Bronchial epithelial cell (primary cell): ENCODE measurements at regions not wholly inside any gene's neighbourhood (a gene's known extent, or its start where the extent isn't known, plus 50 kb on each side); places are given as distances from the start of the nearest gene placed in this dataset.

ENCODE experiments used
- DNase-seq: peaks from one replicate; pipeline ENCODE4 v3.0.0-alpha.2; 2010; ENCODE audit warnings: low read depth
- FAIRE-seq: peaks from 2 replicates; lab custom pipeline; 2011; peaks lifted over from hg19 to GRCh38; lab: Jason Lieb, UNC
- H3K27me3 ChIP-seq: 2 replicates; pipeline ENCODE4 v1.5.1; 2011; ENCODE audit warnings: low read length; ENCODE audit not compliant: control insufficient read depth, insufficient read depth
- H3K36me3 ChIP-seq: 2 replicates; pipeline ENCODE4 v1.5.1; 2011; ENCODE audit warnings: low read length; ENCODE audit not compliant: control insufficient read depth, insufficient read depth
- H3K4me3 ChIP-seq: 2 replicates; pipeline ENCODE4 v1.5.1; 2011; ENCODE audit warnings: mild to moderate bottlenecking, low read depth, low read length, control low read depth
- CTCF ChIP-seq: IDR thresholded peaks from 2 replicates; pipeline ENCODE4 v1.5.1; 2011; ENCODE audit warnings: mild to moderate bottlenecking, moderate library complexity, low read length, control low read depth, inconsistent platforms; ENCODE audit not compliant: insufficient read depth, severe bottlenecking

- DNase-seq (peak; percentile 88), FAIRE-seq (no peak)
- Histone ChIP-seq H3K27me3 (no peaks in the 10 kb centered on the region), H3K36me3 (no peaks in the 10 kb centered on the region), H3K4me3 (no peak overlapping the region)
- TF ChIP-seq CTCF, result no peak
These were observed 59.0 kb downstream of the ING2 start for GRCh38 chr4:183563874-183564273.

- no peak for TF ChIP-seq CTCF
- no peaks in the 10 kb centered on the region for H3K27me3 ChIP-seq
- FAIRE-seq (peak; percentile 60), DNase-seq (peak; percentile 67)
- H3K36me3 ChIP-seq, result no peaks in the 10 kb centered on the region
- no peak overlapping the region for H3K4me3 ChIP-seq
These were observed 66.6 kb downstream of the ING2 start for GRCh38 chr4:183571350-183571941.

- no peaks in the 10 kb centered on the region for H3K36me3 ChIP-seq
- DNase-seq (no peak), FAIRE-seq (no peak)
- H3K27me3 ChIP-seq, result no peaks in the 10 kb centered on the region
- no peak overlapping the region for H3K4me3 ChIP-seq
- no peak for TF ChIP-seq CTCF
These were observed 72.0 kb downstream of the ING2 start for GRCh38 chr4:183576701-183577404.

- Histone ChIP-seq H3K27me3 (no peaks in the 10 kb centered on the region), H3K36me3 (no peaks in the 10 kb centered on the region), H3K4me3 (no peak overlapping the region)
- FAIRE-seq (no peak), DNase-seq (no peak)
- no peak for TF ChIP-seq CTCF
These were observed 75.5 kb downstream of the ING2 start for GRCh38 chr4:183580370-183580769.

- no peaks in the 10 kb centered on the region for H3K36me3 ChIP-seq
- H3K4me3 ChIP-seq, result no peak overlapping the region
- no peaks in the 10 kb centered on the region for H3K27me3 ChIP-seq
- no peak for TF ChIP-seq CTCF
- no peak for DNase-seq
- FAIRE-seq, result no peak
These were observed 76.0 kb downstream of the ING2 start for GRCh38 chr4:183580849-183581248.
